SU-DHL-6 (cell line): ENCODE measurements at regions not wholly inside any gene's neighbourhood (a gene's known extent, or its start where the extent isn't known, plus 50 kb on each side); places are given as distances from the start of the nearest gene placed in this dataset.

Source experiments
- CTCF ChIP-seq: fragments of 200-600 bp; sonication (generic); IDR thresholded peaks from one replicate; pipeline ENCODE4 v1.5.1; 2017; ENCODE audit warnings: antibody characterized with exemption, mild to moderate bottlenecking, low read length, moderate library complexity; ENCODE audit not compliant: insufficient read depth, poor library complexity, severe bottlenecking
- EZH2phosphoT487 ChIP-seq: fragments of 200-600 bp; sonication (generic), shearing (Covaris generic); conservative IDR thresholded peaks from 2 replicates; pipeline ENCODE4 v1.6.1; 2018; ENCODE audit warnings: mild to moderate bottlenecking, antibody characterized with exemption, low read length, moderate library complexity, mixed read lengths

GRCh38 chr13:81197483-81197882 lies 856.6 kb upstream of the SPRY2 start:
- TF ChIP-seq CTCF = no peak
- TF ChIP-seq EZH2phosphoT487 = no peak
